Bronchial epithelial cell (primary cell): ENCODE measurements at regions not wholly inside any gene's neighbourhood (a gene's known extent, or its start where the extent isn't known, plus 50 kb on each side); places are given as distances from the start of the nearest gene placed in this dataset.
A peak's percentile ranks its signal among the peaks of the same experiment; 100 is the strongest.
"Not testable (repeated sequence)": the region's sequence is repeated elsewhere in the genome, so short reads cannot be mapped to it uniquely, and the experiment has no call there.

ENCODE experiments used
- DNase-seq: peaks from one replicate; pipeline ENCODE4 v3.0.0-alpha.2; 2010; ENCODE audit warnings: low read depth
- FAIRE-seq: peaks from 2 replicates; lab custom pipeline; 2011; peaks lifted over from hg19 to GRCh38; lab: Jason Lieb, UNC
- H3K27me3 ChIP-seq: 2 replicates; pipeline ENCODE4 v1.5.1; 2011; ENCODE audit warnings: low read length; ENCODE audit not compliant: control insufficient read depth, insufficient read depth
- H3K36me3 ChIP-seq: 2 replicates; pipeline ENCODE4 v1.5.1; 2011; ENCODE audit warnings: low read length; ENCODE audit not compliant: control insufficient read depth, insufficient read depth
- H3K4me3 ChIP-seq: 2 replicates; pipeline ENCODE4 v1.5.1; 2011; ENCODE audit warnings: mild to moderate bottlenecking, low read depth, low read length, control low read depth
- TF ChIP-seq, protein P1 (sequence below): IDR thresholded peaks from 2 replicates; pipeline ENCODE4 v1.5.1; 2011; ENCODE audit warnings: mild to moderate bottlenecking, moderate library complexity, low read length, control low read depth, inconsistent platforms; ENCODE audit not compliant: insufficient read depth, severe bottlenecking

DNA sequence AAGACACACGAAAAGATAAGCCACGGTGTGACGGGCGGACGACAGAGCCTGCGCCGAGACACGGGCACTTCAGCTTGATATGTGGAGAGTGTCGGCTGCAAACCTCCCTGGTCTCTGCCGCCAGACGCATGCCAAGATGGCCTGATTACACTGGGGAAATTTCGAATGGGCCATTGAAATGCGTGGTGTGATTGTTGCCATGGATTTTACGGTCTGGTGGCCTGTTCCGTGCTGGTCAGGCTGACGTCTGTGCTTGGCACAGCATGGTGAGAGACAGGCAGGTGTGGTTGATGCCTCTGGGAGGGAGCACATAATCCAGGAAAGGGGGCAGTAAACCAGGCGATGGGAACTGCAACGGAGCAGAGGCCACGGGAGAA lies 105.6 kb upstream of the TMPRSS2 start:
- Histone ChIP-seq H3K4me3 (no peak overlapping the region), H3K36me3 (no peaks in the 10 kb centered on the region), H3K27me3 (no peaks in the 10 kb centered on the region)
- TF ChIP-seq, protein P1, sequence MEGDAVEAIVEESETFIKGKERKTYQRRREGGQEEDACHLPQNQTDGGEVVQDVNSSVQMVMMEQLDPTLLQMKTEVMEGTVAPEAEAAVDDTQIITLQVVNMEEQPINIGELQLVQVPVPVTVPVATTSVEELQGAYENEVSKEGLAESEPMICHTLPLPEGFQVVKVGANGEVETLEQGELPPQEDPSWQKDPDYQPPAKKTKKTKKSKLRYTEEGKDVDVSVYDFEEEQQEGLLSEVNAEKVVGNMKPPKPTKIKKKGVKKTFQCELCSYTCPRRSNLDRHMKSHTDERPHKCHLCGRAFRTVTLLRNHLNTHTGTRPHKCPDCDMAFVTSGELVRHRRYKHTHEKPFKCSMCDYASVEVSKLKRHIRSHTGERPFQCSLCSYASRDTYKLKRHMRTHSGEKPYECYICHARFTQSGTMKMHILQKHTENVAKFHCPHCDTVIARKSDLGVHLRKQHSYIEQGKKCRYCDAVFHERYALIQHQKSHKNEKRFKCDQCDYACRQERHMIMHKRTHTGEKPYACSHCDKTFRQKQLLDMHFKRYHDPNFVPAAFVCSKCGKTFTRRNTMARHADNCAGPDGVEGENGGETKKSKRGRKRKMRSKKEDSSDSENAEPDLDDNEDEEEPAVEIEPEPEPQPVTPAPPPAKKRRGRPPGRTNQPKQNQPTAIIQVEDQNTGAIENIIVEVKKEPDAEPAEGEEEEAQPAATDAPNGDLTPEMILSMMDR = no peak
- FAIRE-seq = no peak
- no peak for DNase-seq

DNA sequence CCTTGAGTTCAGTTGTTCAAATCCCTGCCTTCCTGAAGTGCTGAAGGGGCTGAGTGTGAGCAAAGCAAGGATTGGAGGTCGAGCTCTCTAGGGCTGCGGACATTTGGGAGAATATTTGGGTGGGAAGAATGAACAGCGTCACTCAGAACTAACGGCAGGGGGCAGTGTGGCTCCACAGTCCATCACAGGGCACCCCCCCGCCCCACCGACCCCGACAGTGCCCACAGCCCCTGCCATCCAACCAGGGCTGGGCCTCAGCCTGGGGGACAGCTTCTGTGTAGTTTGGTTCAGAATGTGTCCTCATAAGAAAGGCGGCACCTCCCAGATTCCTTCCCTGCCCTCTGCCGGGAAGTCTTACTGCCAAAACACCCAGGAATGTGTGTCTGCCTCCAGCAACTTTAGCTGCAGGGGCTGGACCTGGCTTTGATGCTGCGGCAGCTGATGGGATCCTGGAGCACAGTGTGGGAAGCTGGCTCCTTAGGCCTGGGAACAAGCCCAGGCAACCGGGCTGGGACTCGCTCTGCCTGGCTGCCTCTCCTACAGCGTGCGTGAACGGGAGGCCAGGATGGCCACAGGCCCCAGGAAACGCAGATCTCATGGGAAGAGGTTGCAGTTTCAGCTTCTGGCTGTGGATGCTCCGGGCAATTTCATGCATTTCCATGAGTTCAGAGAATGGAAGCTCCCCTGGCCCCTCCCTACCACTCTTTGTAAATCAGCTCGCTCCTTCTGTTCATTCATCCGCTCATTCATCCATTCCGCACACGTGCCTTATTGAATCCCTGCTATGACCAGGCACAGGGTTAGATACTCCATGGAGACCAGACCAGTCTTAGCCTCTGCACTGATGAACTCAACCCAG lies 104.9 kb upstream of the TMPRSS2 start:
- no peak overlapping the region for H3K4me3 ChIP-seq
- peak; percentile 87 for DNase-seq
- peak; percentile 90 for FAIRE-seq
- TF ChIP-seq, protein P1 = peak; percentile 79
- H3K27me3 ChIP-seq = no peaks in the 10 kb centered on the region
- H3K36me3 ChIP-seq = no peaks in the 10 kb centered on the region

DNA sequence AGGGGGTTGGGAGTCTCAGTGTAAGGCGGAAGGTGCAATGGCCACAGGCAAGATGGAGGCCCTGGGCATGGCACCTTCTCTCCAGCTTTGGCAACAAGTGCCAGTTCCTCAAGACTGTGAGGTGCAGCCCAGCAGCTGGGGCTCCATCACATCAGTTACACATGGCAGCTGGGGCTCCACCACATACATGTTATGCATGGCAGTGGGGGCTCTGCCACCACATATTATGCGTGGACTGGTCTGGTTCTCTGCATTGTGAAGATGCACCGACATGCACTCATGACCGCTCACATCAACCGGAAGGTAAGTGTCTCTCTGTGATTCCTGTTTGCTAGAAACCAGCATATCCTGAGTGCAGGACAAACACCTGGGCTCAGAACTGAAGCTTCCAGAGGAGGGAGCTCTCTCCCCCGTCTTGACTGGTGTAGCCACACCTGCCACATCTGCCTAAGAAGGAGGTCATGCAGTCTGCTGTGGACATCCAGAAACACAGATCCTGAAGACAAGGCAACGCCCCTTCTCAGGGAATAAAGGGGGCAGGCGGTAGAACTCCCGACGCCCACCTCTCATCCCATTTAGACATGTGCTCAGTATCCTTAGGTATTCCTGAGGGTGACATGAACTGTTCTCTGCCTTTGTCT lies 104.1 kb upstream of the TMPRSS2 start:
- Histone ChIP-seq H3K4me3 (no peak overlapping the region), H3K36me3 (no peaks in the 10 kb centered on the region), H3K27me3 (no peaks in the 10 kb centered on the region)
- peak; percentile 98 for FAIRE-seq
- TF ChIP-seq, protein P1 = peak; percentile 75
- peak; percentile 70 for DNase-seq

DNA sequence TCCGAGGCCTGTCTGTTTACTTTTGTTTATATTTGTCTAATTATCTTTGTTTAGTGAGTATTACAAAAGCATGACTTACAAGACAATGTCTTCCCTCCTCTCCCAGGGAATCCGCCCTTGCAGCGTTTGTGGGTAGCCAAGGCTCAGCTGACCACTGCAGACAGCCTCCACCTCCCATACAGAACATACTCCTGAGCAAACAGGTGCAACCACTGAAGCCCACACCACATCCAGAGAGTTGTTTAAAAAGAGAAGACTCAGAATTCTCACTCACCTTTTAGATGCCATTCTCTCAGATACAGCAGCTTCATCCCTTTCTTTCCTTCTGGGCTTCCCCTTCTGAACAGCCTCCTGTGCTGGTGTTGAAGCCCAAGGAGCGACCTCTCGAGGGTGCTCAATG lies 103.5 kb upstream of the TMPRSS2 start:
- H3K4me3 ChIP-seq = no peak overlapping the region
- DNase-seq (no peak), FAIRE-seq (no peak)
- no peaks in the 10 kb centered on the region for H3K36me3 ChIP-seq
- H3K27me3 ChIP-seq = no peaks in the 10 kb centered on the region
- TF ChIP-seq, protein P1 = no peak

DNA sequence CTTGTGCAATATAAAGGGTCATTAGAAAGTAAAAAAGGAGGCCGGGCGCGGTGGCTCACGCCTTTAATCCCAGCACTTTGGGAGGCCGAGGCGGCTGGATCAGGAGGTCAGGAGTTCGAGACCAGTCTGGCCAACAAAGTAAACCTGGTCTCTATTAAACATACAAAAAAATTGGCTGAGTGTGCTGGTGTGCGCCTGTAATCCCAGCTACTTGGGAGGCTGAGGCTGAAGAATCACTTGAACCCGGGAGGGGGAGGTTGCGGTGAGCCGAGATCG lies 102.8 kb upstream of the TMPRSS2 start:
- DNase-seq, FAIRE-seq, H3K36me3 ChIP-seq, H3K4me3 ChIP-seq, H3K27me3 ChIP-seq: not testable (repeated sequence)

DNA sequence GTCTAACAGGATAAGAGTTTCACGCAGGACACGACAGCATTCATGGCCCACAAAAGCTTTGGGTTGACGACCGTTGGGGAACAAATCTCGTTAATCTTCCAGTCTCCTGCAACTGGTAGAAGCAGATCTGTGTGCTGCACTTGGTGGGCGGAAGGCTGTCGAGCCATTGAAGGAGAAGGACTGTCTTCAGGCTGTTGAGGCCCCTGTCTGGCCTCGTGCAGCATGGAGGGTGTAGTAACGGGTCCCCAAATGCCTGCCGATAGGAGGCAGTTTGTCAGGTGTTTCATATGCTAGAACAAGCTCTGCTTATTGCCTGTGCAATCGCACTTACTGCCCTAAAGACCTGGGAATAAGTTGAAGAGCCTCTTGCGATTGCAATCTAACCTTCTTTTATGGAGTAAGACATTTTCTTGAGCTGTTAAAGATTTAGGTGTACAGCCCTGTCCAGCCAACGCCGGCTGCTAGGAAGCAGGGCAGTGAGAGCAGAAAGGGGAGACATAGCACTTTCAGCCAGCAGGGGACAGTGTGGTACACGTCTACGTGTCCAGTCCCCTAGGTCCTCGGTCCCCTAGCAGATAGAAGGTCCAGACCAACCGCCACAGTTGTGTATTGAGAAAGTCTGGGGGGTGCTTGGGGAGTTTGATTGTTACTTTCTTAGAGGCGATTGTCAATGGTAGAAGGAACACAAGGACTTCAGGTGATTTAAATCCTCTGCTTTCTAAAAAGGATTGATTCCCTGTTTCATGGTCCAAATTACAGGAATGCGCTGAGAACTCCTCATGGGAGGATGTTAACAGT lies 102.3 kb upstream of the TMPRSS2 start:
- TF ChIP-seq, protein P1 = peak; percentile 91
- DNase-seq = peak; percentile 63
- peak; percentile 62 for FAIRE-seq
- Histone ChIP-seq H3K4me3 (no peak overlapping the region), H3K36me3 (no peaks in the 10 kb centered on the region), H3K27me3 (no peaks in the 10 kb centered on the region)
